ENCODE measurements at regions not wholly inside any gene's neighbourhood (a gene's known extent, or its start where the extent isn't known, plus 50 kb on each side); places are given as distances from the start of the nearest gene placed in this dataset.
A peak's percentile ranks its signal among the peaks of the same experiment; 100 is the strongest.

GRCh38 chr12:127819056-127819455 lies 447.9 kb upstream of the TMEM132C start:
- Histone ChIP-seq H3K27ac (no peak overlapping the region), H3K4me3 (no peak overlapping the region)
- no peak for TF ChIP-seq CTCF (IDR thresholded peaks at IDR 0.05)

GRCh38 chr12:127820271-127820670 lies 446.7 kb upstream of the TMEM132C start:
- Histone ChIP-seq H3K27ac (no peak overlapping the region), H3K4me3 (no peak overlapping the region)
- DNase-seq (ENCODE audit: low spot score), result no peak
- TF ChIP-seq CTCF (IDR thresholded peaks at IDR 0.05), result no peak

More at GRCh38 chr12:127819056-127819455, 447.9 kb upstream of the TMEM132C start:
- no peak for DNase-seq (ENCODE audit: low spot score)

- no peak for TF ChIP-seq CTCF (IDR thresholded peaks at IDR 0.05)
- DNase-seq (ENCODE audit: low spot score), result no peak
- Histone ChIP-seq H3K27ac (no peak overlapping the region), H3K4me3 (no peak overlapping the region)
Measured at GRCh38 chr12:127820846-127821245, 446.1 kb upstream of the TMEM132C start.

DNA sequence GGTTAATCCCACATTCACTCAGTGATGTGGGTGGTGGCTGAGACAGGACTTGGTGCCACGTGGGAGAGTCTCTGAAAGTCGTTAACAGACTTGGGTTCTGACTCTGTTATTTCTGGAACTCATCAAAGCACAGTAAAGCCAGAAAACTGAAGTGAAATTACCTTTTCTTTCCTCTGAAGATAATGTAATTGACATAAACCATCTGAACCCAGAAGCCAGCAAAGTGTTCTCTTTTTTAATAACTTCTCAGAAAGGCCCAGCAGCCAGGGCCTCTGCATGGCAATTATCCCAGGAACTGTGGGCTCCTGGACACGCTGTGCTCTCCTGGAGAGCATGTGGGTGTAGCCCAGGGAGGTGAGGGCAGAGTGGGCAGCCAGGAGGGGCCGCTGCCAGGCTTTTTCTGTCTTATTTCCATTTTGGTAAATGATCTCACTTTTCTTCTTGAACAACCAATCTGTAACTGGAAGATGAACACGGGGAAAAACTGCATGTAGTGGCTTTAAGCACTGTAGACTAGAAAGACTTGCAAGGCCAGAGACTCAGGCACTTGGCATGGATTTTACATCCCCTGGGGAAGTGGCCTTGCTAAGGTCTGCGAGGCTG lies 444.1 kb upstream of the TMEM132C start:
- Histone ChIP-seq H3K4me3 (no peak overlapping the region), H3K27ac (peak overlapping the region; percentile 6 to 11)
- no peak for DNase-seq (ENCODE audit: low spot score)
- no peak for TF ChIP-seq CTCF (IDR thresholded peaks at IDR 0.05)

DNA sequence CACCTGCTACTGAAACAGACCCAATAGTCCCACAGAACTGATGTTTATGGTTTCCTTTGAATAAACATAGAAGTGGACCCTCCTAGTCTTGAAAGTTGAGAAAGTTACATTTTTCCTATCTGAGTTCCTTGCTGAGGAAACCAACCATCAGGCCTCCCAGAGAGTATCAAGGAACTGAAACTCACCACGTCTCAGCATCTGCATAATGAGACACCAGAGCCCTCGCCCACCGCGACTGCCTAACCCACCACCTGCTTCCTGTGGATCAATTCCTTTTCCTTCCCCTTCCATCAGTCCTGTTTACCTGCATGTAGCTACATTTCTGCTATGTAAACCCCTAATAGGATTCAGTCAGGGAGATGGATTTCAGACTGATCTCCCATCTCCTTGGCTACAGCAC lies 443.2 kb upstream of the TMEM132C start:
- DNase-seq (ENCODE audit: low spot score), result no peak
- Histone ChIP-seq H3K27ac (no peak overlapping the region), H3K4me3 (no peak overlapping the region)
- TF ChIP-seq CTCF (IDR thresholded peaks at IDR 0.05), result no peak

DNA sequence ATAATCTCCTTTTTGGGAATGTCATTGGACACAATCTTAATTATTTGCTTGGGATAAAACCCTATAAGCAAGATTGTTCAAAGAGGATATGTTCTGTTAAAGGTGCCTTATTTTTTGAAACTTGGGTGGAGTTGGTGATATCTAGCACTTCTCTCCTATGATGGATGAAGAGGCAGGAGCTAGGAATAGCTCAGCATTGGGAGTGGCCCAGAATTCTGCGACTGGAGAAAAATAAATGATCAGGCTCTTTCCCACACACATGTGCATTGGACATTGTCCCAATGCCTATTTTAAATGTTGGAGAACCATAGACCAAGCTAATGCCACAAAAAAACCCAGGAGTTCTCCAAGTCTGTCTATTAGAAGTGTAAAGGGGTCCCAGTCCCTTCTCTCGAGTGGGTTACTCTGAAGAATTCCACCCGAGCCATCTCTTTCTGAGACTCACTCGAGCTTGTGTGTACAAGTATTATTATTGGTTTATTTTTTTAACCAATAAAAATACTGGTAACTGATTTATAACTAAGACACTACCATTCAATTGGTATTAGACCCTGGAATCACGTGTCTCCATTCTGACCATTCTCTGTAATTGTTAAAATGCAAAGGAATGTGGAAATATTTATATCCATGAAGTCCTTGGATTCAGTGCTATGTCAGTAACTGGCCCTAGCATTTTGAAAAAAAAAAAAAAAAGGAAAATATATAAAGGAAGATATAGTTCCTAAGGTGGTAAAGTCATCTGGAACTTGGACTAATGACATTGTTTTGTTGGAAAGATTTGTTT lies 437.5 kb upstream of the TMEM132C start:
- Histone ChIP-seq H3K27ac (no peak overlapping the region), H3K4me3 (no peak overlapping the region)
- TF ChIP-seq CTCF (IDR thresholded peaks at IDR 0.05), result no peak
- DNase-seq (ENCODE audit: low spot score), result no peak

DNA sequence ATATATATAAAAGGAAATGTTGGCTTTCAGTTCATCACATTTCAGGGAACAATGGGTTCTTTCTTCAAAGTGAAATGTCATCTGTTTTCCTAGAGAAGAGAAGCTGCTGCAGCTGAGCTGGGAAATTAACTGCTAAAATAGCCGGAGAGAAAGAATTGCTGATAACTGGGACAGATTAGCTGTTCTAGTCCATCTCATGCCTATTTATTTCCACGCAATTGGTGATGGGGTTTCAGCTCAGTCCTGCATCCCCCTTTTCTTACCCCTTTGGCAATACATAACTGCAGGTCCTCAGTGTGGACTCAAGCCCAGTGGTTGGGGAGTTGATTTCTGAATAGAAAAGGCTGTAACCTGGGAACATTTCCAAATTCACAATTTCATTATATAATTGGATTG lies 436.9 kb upstream of the TMEM132C start:
- no peak for DNase-seq (ENCODE audit: low spot score)
- TF ChIP-seq CTCF (IDR thresholded peaks at IDR 0.05), result no peak
- no peak overlapping the region for H3K4me3 ChIP-seq
- no peak overlapping the region for H3K27ac ChIP-seq

All from coronary artery (tissue), 2 donors.